ENCODE measurements at regions not wholly inside any gene's neighbourhood (a gene's known extent, or its start where the extent isn't known, plus 50 kb on each side); places are given as distances from the start of the nearest gene placed in this dataset.

GRCh38 chr20:39453890-39454289 is 491.7 kb downstream of the DHX35 start:
- TF ChIP-seq CTCF (IDR thresholded peaks at IDR 0.05) (no peak), POLR2A (IDR thresholded peaks at IDR 0.05) (no peak)
